LNCAP (cell line): ENCODE measurements at regions not wholly inside any gene's neighbourhood (a gene's known extent, or its start where the extent isn't known, plus 50 kb on each side); places are given as distances from the start of the nearest gene placed in this dataset.

Experiments used
- CTCF ChIP-seq: fragments of 450-650 bp; IDR thresholded peaks from 2 replicates; pipeline ENCODE4 v1.5.1; 2017; ENCODE audit warnings: mild to moderate bottlenecking

- TF ChIP-seq CTCF: no peak
These were observed 1035.6 kb downstream of the C4orf33 start for GRCh38 chr4:130131536-130131935.

GRCh38 chr4:130141651-130142050, 1045.7 kb downstream of the C4orf33 start:
- TF ChIP-seq CTCF: no peak

GRCh38 chr4:130143656-130144055, 1047.7 kb downstream of the C4orf33 start:
- no peak for TF ChIP-seq CTCF

- TF ChIP-seq CTCF: no peak
These were observed 1050.8 kb downstream of the C4orf33 start for GRCh38 chr4:130146773-130147172.

- TF ChIP-seq CTCF: no peak
These were observed 1051.7 kb downstream of the C4orf33 start for GRCh38 chr4:130147641-130148040.

GRCh38 chr4:130154901-130155300, 1058.9 kb downstream of the C4orf33 start:
- TF ChIP-seq CTCF: no peak

GRCh38 chr4:130163701-130164100, 1067.7 kb downstream of the C4orf33 start:
- no peak for TF ChIP-seq CTCF

- no peak for TF ChIP-seq CTCF
These were observed 1069.4 kb downstream of the C4orf33 start for GRCh38 chr4:130165381-130165780.
